HUES6 (cell line): ENCODE measurements at regions not wholly inside any gene's neighbourhood (a gene's known extent, or its start where the extent isn't known, plus 50 kb on each side); places are given as distances from the start of the nearest gene placed in this dataset.
"Not testable (repeated sequence)": the region's sequence is repeated elsewhere in the genome, so short reads cannot be mapped to it uniquely, and the experiment has no call there.

Experiments
- H3K27ac ChIP-seq: 2 replicates; pipeline ENCODE4 v1.7.0; 2013; ENCODE audit warnings: low read depth, mild to moderate bottlenecking, low read length, inconsistent platforms
- H3K27me3 ChIP-seq: 2 replicates; pipeline ENCODE4 v1.6.1; 2013; ENCODE audit warnings: low read length; ENCODE audit not compliant: control insufficient read depth, insufficient read depth
- H3K36me3 ChIP-seq: 2 replicates; pipeline ENCODE4 v1.6.1; 2013; ENCODE audit warnings: low read length; ENCODE audit not compliant: control insufficient read depth, insufficient read depth
- H3K4me1 ChIP-seq: 2 replicates; pipeline ENCODE4 v1.6.1; 2013; ENCODE audit warnings: low read length; ENCODE audit not compliant: control insufficient read depth, insufficient read depth
- H3K4me3 ChIP-seq: 2 replicates; pipeline ENCODE4 v1.5.1; 2013; ENCODE audit warnings: low read depth, low read length
- H3K9ac ChIP-seq: one replicate; pipeline ENCODE4 v1.6.1; 2013; ENCODE audit warnings: mild to moderate bottlenecking, low read length
- H3K9me3 ChIP-seq: 2 replicates; pipeline ENCODE4 v1.6.1; 2013; ENCODE audit warnings: low read depth, low read length; ENCODE audit not compliant: control insufficient read depth, insufficient read depth

DNA sequence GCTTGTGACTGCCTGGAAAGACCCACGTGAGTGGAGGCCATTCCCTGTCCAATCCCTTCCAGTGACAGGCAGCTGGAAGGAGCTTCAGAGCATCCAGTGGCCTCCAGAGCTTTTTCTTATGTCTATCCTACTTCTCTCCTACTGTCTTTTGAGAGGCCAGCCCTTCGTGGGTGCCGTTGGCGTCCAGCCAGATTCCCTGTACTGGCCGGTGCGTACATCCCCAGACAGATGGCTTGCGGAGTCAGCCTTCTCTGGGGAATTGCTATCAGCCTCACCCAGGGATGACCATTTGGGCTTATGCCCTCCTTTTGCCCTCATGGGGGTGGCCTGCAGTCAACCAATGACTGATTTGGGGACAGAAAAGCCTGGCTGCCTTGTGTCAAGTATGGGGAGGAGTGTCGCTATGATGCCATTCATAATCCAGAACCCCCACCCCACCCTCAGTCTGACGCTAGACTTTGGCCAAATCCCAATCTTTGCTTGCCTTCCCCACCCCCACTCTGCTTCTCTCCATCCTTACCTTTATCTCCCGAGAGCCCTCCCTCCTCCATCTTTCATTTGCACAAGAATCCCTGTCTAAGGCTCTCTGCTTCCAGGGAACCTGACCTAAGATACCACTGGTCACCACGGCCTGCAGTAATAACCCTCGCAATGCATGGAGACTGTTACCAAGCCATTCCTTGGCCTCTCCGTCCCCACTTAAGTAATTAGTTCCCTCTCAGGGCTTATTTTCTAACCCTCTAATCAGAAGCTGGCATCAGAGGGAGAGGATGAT lies 150.3 kb upstream of the BCOR start:
- Histone ChIP-seq H3K9me3 (no peaks in the 10 kb centered on the region; the same call in 1 of the 2 replicates), H3K27me3 (no peaks in the 10 kb centered on the region), H3K4me3 (no peak overlapping the region), H3K36me3 (no peaks in the 10 kb centered on the region), H3K9ac (no peak overlapping the region), H3K27ac (no peak overlapping the region), H3K4me1 (peaks cover 25% of the 10 kb centered on the region)

- H3K36me3 ChIP-seq, result no peaks in the 10 kb centered on the region
- H3K4me3 ChIP-seq, result no peak overlapping the region
- H3K27ac ChIP-seq, result no peak overlapping the region
- H3K9ac ChIP-seq, result no peak overlapping the region
- no peaks in the 10 kb centered on the region; the same call in 1 of the 2 replicates for H3K9me3 ChIP-seq
- H3K4me1 ChIP-seq, result peaks cover 25% of the 10 kb centered on the region
- H3K27me3 ChIP-seq, result no peaks in the 10 kb centered on the region
Observed at GRCh38 chrX:40247382-40247781, 149.6 kb upstream of the BCOR start.

- Histone ChIP-seq H3K9ac (no peak overlapping the region), H3K36me3 (no peaks in the 10 kb centered on the region)
Observed at GRCh38 chrX:40245488-40246071, 147.8 kb upstream of the BCOR start.

GRCh38 chrX:40244980-40245379 lies 147.2 kb upstream of the BCOR start:
- Histone ChIP-seq H3K4me3 (no peak overlapping the region), H3K9me3 (no peaks in the 10 kb centered on the region; the same call in 1 of the 2 replicates), H3K27ac (no peak overlapping the region), H3K27me3 (no peaks in the 10 kb centered on the region), H3K4me1 (peaks cover 25% of the 10 kb centered on the region), H3K36me3 (no peaks in the 10 kb centered on the region), H3K9ac (no peak overlapping the region)

More at GRCh38 chrX:40245488-40246071, 147.8 kb upstream of the BCOR start:
- H3K4me3 ChIP-seq, result no peak overlapping the region
- H3K27ac ChIP-seq, result no peak overlapping the region
- H3K27me3 ChIP-seq, result no peaks in the 10 kb centered on the region
- H3K4me1 ChIP-seq, result peaks cover 25% of the 10 kb centered on the region
- H3K9me3 ChIP-seq, result no peaks in the 10 kb centered on the region; the same call in 1 of the 2 replicates

DNA sequence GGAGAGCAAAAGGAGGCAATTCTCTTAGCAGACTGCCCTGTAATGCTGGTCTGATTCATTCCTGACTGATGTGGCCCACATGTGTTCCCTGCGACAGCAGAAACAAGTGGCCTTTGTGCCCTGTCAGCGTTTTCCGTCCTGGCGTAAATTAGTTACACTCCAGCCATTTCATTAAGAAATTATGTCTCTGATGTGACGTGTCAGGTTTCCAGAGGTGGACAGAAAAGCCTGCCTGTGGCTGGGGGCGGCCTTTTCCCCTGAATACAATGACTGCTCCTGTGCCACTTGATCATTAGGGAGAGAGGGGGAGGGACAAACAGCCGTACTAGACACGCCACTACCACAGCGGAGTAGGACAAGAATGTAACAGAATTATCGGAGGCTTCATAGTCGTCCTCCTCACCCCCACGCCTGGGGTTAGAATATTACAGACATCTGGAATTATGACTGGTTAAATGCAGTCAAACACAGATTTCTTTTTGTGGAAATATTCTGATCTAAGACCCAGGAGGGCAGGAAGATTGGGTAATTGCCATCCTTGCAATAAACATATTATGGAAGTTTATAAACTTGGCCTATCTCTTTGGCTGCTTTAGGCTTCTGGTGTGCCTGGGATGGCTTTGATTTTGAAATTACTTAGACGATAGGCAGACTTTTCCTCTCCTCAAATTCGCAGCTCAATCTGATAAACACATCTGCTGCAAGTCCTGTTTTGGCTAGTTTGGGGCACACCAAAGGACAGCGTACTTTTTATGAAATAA lies 146.2 kb upstream of the BCOR start:
- no peaks in the 10 kb centered on the region; the same call in 1 of the 2 replicates for H3K9me3 ChIP-seq
- H3K4me1 ChIP-seq, result peaks cover 25% of the 10 kb centered on the region
- no peaks in the 10 kb centered on the region for H3K36me3 ChIP-seq
- H3K4me3 ChIP-seq, result no peak overlapping the region
- H3K27ac ChIP-seq, result no peak overlapping the region
- H3K27me3 ChIP-seq, result no peaks in the 10 kb centered on the region
- H3K9ac ChIP-seq, result no peak overlapping the region

GRCh38 chrX:40240844-40241243 lies 143.1 kb upstream of the BCOR start:
- H3K9ac ChIP-seq, result no peak overlapping the region
- no peak overlapping the region for H3K27ac ChIP-seq
- H3K36me3 ChIP-seq, result no peaks in the 10 kb centered on the region
- peaks cover 6% of the 10 kb centered on the region for H3K9me3 ChIP-seq
- H3K27me3 ChIP-seq, result no peaks in the 10 kb centered on the region
- H3K4me1 ChIP-seq, result peaks cover 22% of the 10 kb centered on the region; the same call in 1 of the 2 replicates
- H3K4me3 ChIP-seq, result no peak overlapping the region

DNA sequence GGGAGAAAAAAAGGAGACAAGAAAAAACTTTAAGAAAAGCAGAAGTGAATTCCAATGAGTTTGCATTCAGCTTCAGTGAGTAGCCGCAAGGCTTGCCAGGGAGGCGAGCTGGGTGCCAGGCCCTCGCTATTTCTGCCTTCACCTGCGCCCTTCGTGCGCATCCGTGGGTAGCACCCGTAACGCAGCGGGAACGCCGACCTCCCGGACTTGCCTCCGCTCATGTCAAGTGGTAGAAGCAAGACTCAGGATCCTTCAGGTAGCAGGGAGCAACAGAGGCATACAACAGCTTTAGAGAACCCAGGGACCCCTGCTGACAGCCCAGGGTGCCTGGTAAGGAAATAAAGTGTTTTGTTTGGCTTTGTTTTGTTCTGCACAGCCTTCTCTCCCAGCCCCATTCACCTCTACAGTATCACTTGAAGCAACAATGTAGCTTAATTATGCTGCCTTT lies 140.0 kb upstream of the BCOR start:
- no peak overlapping the region for H3K9ac ChIP-seq
- no peaks in the 10 kb centered on the region for H3K27me3 ChIP-seq
- H3K9me3 ChIP-seq, result peaks cover 10% of the 10 kb centered on the region
- H3K36me3 ChIP-seq, result no peaks in the 10 kb centered on the region
- no peak overlapping the region for H3K27ac ChIP-seq
- H3K4me1 ChIP-seq, result peaks cover 9% of the 10 kb centered on the region; the same call in 1 of the 2 replicates
- H3K4me3 ChIP-seq, result no peak overlapping the region

DNA sequence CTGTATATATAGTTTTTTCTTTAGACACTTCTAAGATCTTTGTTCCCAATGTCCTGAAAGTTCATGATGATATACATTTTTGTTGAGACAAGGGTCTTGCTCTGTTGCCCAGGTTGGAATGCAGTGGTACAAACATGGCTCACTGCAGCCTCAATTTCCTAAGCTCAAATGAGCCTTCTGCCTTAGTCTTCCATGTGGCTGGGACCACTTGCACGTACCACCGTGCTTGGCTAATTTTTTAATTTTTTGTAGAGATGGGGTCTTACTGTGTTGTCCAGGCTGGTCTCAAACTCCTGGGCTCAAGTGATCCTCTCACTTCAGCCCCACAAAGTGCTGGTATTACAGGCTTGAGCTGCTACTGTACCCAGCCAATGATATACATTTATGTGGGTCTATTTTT lies 132.9 kb upstream of the BCOR start:
- Histone ChIP-seq H3K9me3 (peaks cover 5% of the 10 kb centered on the region), H3K27me3 (no peaks in the 10 kb centered on the region), H3K4me3 (no peak overlapping the region), H3K9ac (no peak overlapping the region), H3K27ac (no peak overlapping the region), H3K4me1 (peaks cover 4% of the 10 kb centered on the region; the same call in 1 of the 2 replicates), H3K36me3 (no peaks in the 10 kb centered on the region)

- Histone ChIP-seq H3K9me3 (peaks cover 13% of the 10 kb centered on the region), H3K36me3 (no peaks in the 10 kb centered on the region), H3K4me1 (peaks cover 4% of the 10 kb centered on the region; the same call in 1 of the 2 replicates), H3K27ac (no peak overlapping the region), H3K4me3 (no peak overlapping the region), H3K27me3 (no peaks in the 10 kb centered on the region), H3K9ac (no peak overlapping the region)
Observed at GRCh38 chrX:40227125-40227524, 129.4 kb upstream of the BCOR start.

DNA sequence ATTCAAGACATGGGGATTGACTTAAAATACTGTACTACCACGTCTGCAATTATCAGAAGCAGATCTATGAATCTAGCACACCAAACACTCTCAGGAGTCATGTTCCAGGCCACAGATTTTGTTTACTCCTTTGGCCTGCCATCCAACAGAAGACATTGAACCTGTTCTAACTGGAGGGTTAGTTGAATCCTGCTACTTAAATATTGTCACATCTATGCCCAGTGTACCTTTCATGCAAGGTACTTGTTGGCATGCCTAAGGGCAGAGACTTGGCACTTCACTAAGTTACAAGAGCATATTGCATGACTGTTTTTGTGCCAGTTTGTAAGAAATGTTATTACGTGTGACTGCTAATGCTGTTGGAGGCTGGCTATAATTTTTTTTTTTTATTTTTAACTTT lies 126.9 kb upstream of the BCOR start:
- Histone ChIP-seq H3K9ac (no peak overlapping the region), H3K36me3 (no peaks in the 10 kb centered on the region), H3K27me3 (no peaks in the 10 kb centered on the region), H3K4me1 (no peaks in the 10 kb centered on the region), H3K9me3 (peaks cover 29% of the 10 kb centered on the region), H3K27ac (no peak overlapping the region), H3K4me3 (no peak overlapping the region)

GRCh38 chrX:40222612-40223011 lies 124.9 kb upstream of the BCOR start:
- not testable (repeated sequence) for H3K27ac ChIP-seq, H3K4me3 ChIP-seq, H3K9ac ChIP-seq, H3K4me1 ChIP-seq, H3K27me3 ChIP-seq, H3K36me3 ChIP-seq
- peaks cover 33% of the 10 kb centered on the region for H3K9me3 ChIP-seq
